Heart left ventricle (tissue), 13 donors: ENCODE measurements at regions not wholly inside any gene's neighbourhood (a gene's known extent, or its start where the extent isn't known, plus 50 kb on each side); places are given as distances from the start of the nearest gene placed in this dataset.

Source experiments
- POLR2A ChIP-seq, 2 donors: fragments of 450-650 bp; IDR thresholded peaks; one replicate each; pipeline ENCODE4 v1.6.1; 2017; ENCODE audit warnings: antibody characterized with exemption in 2 of 2, mild to moderate bottlenecking in 2 of 2, moderate library complexity in 2 of 2
- TF ChIP-seq, protein P1 (sequence below), 12 donors: fragments of 200-600 bp; sonication (generic) in 4 of 12; IDR thresholded peaks; one replicate each; pipeline versions ENCODE4 v1.5.0 to v1.8.0; 2018 to 2022; ENCODE audit warnings: antibody characterized with exemption in 12 of 12, mild to moderate bottlenecking in 5 of 12
- donor health status: ischemic (EF 13 %, LVEDD 7.1; RV severe dilation, severe dysfunction).
- donor health status: DM: no; HTN: yes; CAD: no.
- donor health status: DM: no; HTN: no; CAD: no.
- donor health status: ischemic (EF 25% LVEDD 6.9; RV normal size, moderate dysfunction).
- donor health status: ischemic (EF 25% LVEDD 5.7; RV mildly dilated, moderate dysfunction).
- donor health status: ischemic (EF 35%, LVEDD 5.7; RV mildly dilated, moderate dysfunction).
- donor health status: nonischemic (EF 11% LVEDD 7.7; RV severe dilation, severe dysfunction).
- donor health status: DM: yes; HTN: yes; CAD: no.
- donor health status: PGD.
- donor health status: ischemic (EF 29% LVEDD 5.4; RV normal size, mild dysfunction).
- donor health status: nonischemic (EF 23%, LVEDD 6.1; RV moderate dilation, normal function).

DNA sequence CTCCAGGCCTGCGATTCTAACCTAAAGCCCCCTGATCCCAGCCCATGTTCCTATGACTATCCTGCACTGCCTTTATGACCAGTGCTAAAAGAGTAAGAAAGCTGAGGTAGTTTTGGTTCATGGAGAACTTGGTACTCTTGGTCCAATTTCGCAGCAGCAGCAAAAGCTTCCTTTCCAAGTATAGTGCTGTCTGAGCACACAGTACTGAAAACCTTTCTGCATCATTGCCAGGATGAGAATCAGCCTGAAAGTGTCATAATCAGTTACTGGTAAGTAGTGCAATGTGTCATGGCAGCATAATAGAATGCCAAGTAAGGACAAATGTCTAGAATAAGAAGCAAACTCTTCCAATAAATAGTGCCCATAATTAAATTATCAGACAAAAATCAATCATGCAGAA, 889.6 kb upstream of the ADGRL4 start:
- TF ChIP-seq, protein P1, sequence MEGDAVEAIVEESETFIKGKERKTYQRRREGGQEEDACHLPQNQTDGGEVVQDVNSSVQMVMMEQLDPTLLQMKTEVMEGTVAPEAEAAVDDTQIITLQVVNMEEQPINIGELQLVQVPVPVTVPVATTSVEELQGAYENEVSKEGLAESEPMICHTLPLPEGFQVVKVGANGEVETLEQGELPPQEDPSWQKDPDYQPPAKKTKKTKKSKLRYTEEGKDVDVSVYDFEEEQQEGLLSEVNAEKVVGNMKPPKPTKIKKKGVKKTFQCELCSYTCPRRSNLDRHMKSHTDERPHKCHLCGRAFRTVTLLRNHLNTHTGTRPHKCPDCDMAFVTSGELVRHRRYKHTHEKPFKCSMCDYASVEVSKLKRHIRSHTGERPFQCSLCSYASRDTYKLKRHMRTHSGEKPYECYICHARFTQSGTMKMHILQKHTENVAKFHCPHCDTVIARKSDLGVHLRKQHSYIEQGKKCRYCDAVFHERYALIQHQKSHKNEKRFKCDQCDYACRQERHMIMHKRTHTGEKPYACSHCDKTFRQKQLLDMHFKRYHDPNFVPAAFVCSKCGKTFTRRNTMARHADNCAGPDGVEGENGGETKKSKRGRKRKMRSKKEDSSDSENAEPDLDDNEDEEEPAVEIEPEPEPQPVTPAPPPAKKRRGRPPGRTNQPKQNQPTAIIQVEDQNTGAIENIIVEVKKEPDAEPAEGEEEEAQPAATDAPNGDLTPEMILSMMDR (IDR thresholded peaks at IDR 0.05) = no peak
- no peak for TF ChIP-seq POLR2A (IDR thresholded peaks at IDR 0.05)
